A549 (cell line): ENCODE measurements at regions not wholly inside any gene's neighbourhood (a gene's known extent, or its start where the extent isn't known, plus 50 kb on each side); places are given as distances from the start of the nearest gene placed in this dataset.
A peak's percentile ranks its signal among the peaks of the same experiment; 100 is the strongest.

ENCODE experiments used
- ATAC-seq, 2 experiments: fragments of 200-7000 bp in 1 of 2; fragments of >200 bp in 1 of 2; cut with Nextera tagmentation in 1 of 2; cut with Tn5 transposase in 1 of 2; 3 replicates each; pipeline versions ENCODE4 v1.8.0 to v1.9.1; 2018 to 2020; ENCODE audit warnings: mild to moderate bottlenecking in 1 of 2, moderate library complexity in 1 of 2
- CTCF ChIA-PET: fragments of 300-600 bp; sonication (Branson Sonifier 250); formaldehyde crosslinking; extraction: SDS; loops from one replicate; lab custom pipeline; 2021; ENCODE audit warnings: antibody characterized with exemption, inconsistent platforms; lab: Yijun Ruan, JAX
- POLR2A ChIA-PET: fragments of 350-600 bp; formaldehyde crosslinking; extraction: SDS; loops from one replicate; lab custom pipeline; 2021; ENCODE audit warnings: antibody characterized with exemption, inconsistent platforms; lab: Yijun Ruan, JAX
- DNase-seq, 2 experiments: peaks; one replicate each; pipeline versions ENCODE4 v3.0.0 to v3.0.0-alpha.2; 2011 to 2016; ENCODE audit warnings: low read depth in 1 of 2, low spot score in 1 of 2
- FAIRE-seq: peaks from 2 replicates; lab custom pipeline; 2011; peaks lifted over from hg19 to GRCh38; lab: Jason Lieb, UNC
- H3K27ac ChIP-seq, 2 experiments: fragments of >200 bp; sonication (Bioruptor Twin); formaldehyde crosslinking; 3 replicates each; pipeline ENCODE4 v1.5.1; 2016 to 2017
- H3K4me1 ChIP-seq: fragments of >200 bp; sonication (Bioruptor Twin); formaldehyde crosslinking; 3 replicates; pipeline ENCODE4 v1.6.1; 2016
- H3K4me2 ChIP-seq: fragments of >200 bp; sonication (Bioruptor Twin); formaldehyde crosslinking; 3 replicates; pipeline ENCODE4 v1.6.1; 2016
- H3K4me3 ChIP-seq: fragments of >200 bp; sonication (Bioruptor Twin); formaldehyde crosslinking; 3 replicates; pipeline ENCODE4 v1.5.1; 2016
- H3K9me3 ChIP-seq: fragments of >200 bp; sonication (Bioruptor Twin); formaldehyde crosslinking; 3 replicates; pipeline ENCODE4 v1.6.1; 2016
- BHLHE40 ChIP-seq: IDR thresholded peaks from 2 replicates; pipeline ENCODE4 v1.6.1; 2012; ENCODE audit warnings: low read depth, low read length, inconsistent platforms
- CBX2 ChIP-seq: fragments of 200-600 bp; sonication (generic); IDR thresholded peaks from 2 replicates; pipeline ENCODE4 v1.6.1; 2016; ENCODE audit warnings: low read depth, mild to moderate bottlenecking, borderline replicate concordance
- CHD2 ChIP-seq: fragments of 150-350 bp; IDR thresholded peaks from 2 replicates; pipeline ENCODE4 v1.6.1; 2014; ENCODE audit warnings: low read length; ENCODE audit not compliant: partially characterized antibody
- CHD4 ChIP-seq: fragments of 200-600 bp; sonication (generic); IDR thresholded peaks from 2 replicates; pipeline ENCODE4 v1.6.1; 2016; ENCODE audit warnings: antibody characterized with exemption, mild to moderate bottlenecking, borderline replicate concordance
- EHF ChIP-seq: fragments of 250-450 bp; sonication (Bioruptor Pico); IDR thresholded peaks from 2 replicates; pipeline ENCODE4 v1.5.0; 2020; ENCODE audit warnings: mild to moderate bottlenecking
- EHMT2 ChIP-seq: fragments of 200-600 bp; sonication (generic); IDR thresholded peaks from 2 replicates; pipeline ENCODE4 v1.6.1; 2016; ENCODE audit warnings: antibody characterized with exemption, low read depth, mild to moderate bottlenecking, moderate library complexity
- ESRRA ChIP-seq: fragments of 150-350 bp; IDR thresholded peaks from 2 replicates; pipeline ENCODE4 v1.6.1; 2014; ENCODE audit warnings: mild to moderate bottlenecking, low read length, borderline replicate concordance
- HDAC2 ChIP-seq: fragments of 200-600 bp; sonication (generic); IDR thresholded peaks from 2 replicates; pipeline ENCODE4 v1.6.1; 2016
- HES2 ChIP-seq: fragments of >200 bp; sonication (Bioruptor Twin); formaldehyde crosslinking; IDR thresholded peaks from 2 replicates; pipeline ENCODE4 v1.6.1; 2016
- HEYL ChIP-seq: fragments of 250-450 bp; sonication (Bioruptor Pico); IDR thresholded peaks from 2 replicates; pipeline ENCODE4 v1.8.0; 2021; ENCODE audit warnings: mild to moderate bottlenecking, moderate library complexity
- HOXB13 ChIP-seq: fragments of 250-450 bp; sonication (Bioruptor Pico); IDR thresholded peaks from 2 replicates; pipeline ENCODE4 v1.5.0; 2020; ENCODE audit warnings: low read depth, mild to moderate bottlenecking, moderate library complexity
- JUN ChIP-seq, 2 experiments: fragments of >200 bp; sonication (Bioruptor Twin); formaldehyde crosslinking; IDR thresholded peaks; 2 replicates in 1 of 2; 3 replicates in 1 of 2; pipeline ENCODE4 v1.6.1; 2016 to 2017
- KDM1A ChIP-seq: fragments of 200-600 bp; sonication (generic); IDR thresholded peaks from 2 replicates; pipeline ENCODE4 v1.6.1; 2016; ENCODE audit warnings: low read depth, mild to moderate bottlenecking
- MYC ChIP-seq: IDR thresholded peaks from 2 replicates; pipeline ENCODE4 v1.6.1; 2012; ENCODE audit warnings: mild to moderate bottlenecking, inconsistent platforms, low read length, improper control_type of control experiment, borderline replicate concordance
- NR3C1 ChIP-seq: fragments of >200 bp; sonication (Bioruptor Twin); formaldehyde crosslinking; IDR thresholded peaks from 3 replicates; pipeline ENCODE4 v1.6.1; 2017
- PBX3 ChIP-seq: IDR thresholded peaks from 2 replicates; pipeline ENCODE4 v1.6.1; 2012
- RAD21 ChIP-seq, 2 experiments: fragments of >200 bp in 1 of 2; sonication (Bioruptor Twin) in 1 of 2; formaldehyde crosslinking in 1 of 2; IDR thresholded peaks in 1 of 2; conservative IDR thresholded peaks in 1 of 2; 2 replicates in 1 of 2; 3 replicates in 1 of 2; pipeline ENCODE4 v1.6.1; 2012 to 2018; ENCODE audit warnings: inconsistent platforms in 1 of 2
- RCOR1 ChIP-seq: fragments of 150-350 bp; IDR thresholded peaks from 2 replicates; pipeline ENCODE4 v1.6.1; 2014; ENCODE audit warnings: antibody characterized with exemption, low read length, low read depth
- TFCP2L1 ChIP-seq: fragments of 250-450 bp; sonication (Bioruptor Pico); IDR thresholded peaks from 2 replicates; pipeline ENCODE4 v1.5.0; 2021; ENCODE audit warnings: mild to moderate bottlenecking
- TP53 ChIP-seq: fragments of 250-450 bp; sonication (Bioruptor Pico); IDR thresholded peaks from 2 replicates; pipeline ENCODE4 v1.5.0; 2021; ENCODE audit warnings: mild to moderate bottlenecking, moderate library complexity
- ZC3H11A ChIP-seq: fragments of 450-650 bp; IDR thresholded peaks from 2 replicates; pipeline ENCODE4 v1.6.1; 2014; ENCODE audit warnings: antibody characterized with exemption, mild to moderate bottlenecking
- ZFP36 ChIP-seq: fragments of 450-650 bp; IDR thresholded peaks from 2 replicates; pipeline ENCODE4 v1.6.1; 2014; ENCODE audit warnings: borderline replicate concordance; ENCODE audit not compliant: partially characterized antibody
- ZNF302 ChIP-seq: fragments of 250-450 bp; sonication (Bioruptor Pico); IDR thresholded peaks from 2 replicates; pipeline ENCODE4 v1.9.0; 2021; ENCODE audit warnings: inconsistent platforms, mild to moderate bottlenecking, moderate library complexity
- ZSCAN20 ChIP-seq: fragments of 250-450 bp; sonication (Bioruptor Pico); IDR thresholded peaks from 2 replicates; pipeline ENCODE4 v1.8.0; 2022; ENCODE audit warnings: mild to moderate bottlenecking, moderate library complexity
- WGBS: methylation state at CpG from one replicate; pipeline ENCODE4 v1.1.6; 2017; ENCODE audit errors: missing lambda C conversion rate; 5-methylcytosine and 5-hydroxymethylcytosine counted together

- DNase-seq = no peak
- Histone ChIP-seq H3K9me3 (peaks cover 8% of the 10 kb centered on the region; the same call in 2 of the 3 replicates), H3K4me3 (no peak overlapping the region)
- ATAC-seq = 0 out of 6 replicates have a peak, but pooled peaks of 1 of the 2 experiments have one; percentile 4
- CTCF ChIA-PET = interaction anchor here (1.3 to 4.1 kb wide), 3 partner anchors 10 to 162 kb away, joined by 3 to 20 read pairs (median 7); no protein-coding TSS in a partner anchor
- FAIRE-seq = no peak
- no peak for TF ChIP-seq ZNF302 (CRISPR knock-in tag)
- TF ChIP-seq ESRRA = no peak
- no peak for TF ChIP-seq CHD4
- TF ChIP-seq HEYL = no peak
- TF ChIP-seq, all 56 proteins: peak for 0
- POLR2A ChIA-PET = interaction anchor here (1.6 kb wide), 1 partner anchor 20 kb away, joined by 6 read pairs; no protein-coding TSS in a partner anchor
- Histone ChIP-seq H3K4me2 (peak overlapping the region; percentile 80; the same call in 1 of the 3 replicates), H3K27ac (peak overlapping the region in 1 of 2 experiments; percentile 8; a peak in 1 of 6 replicates), H3K4me1 (peaks cover 32% of the 10 kb centered on the region)
- 74% methylated on average over 5 of the region's 5 CpGs for WGBS
Measured at GRCh38 chr2:64770781-64771334, 117.1 kb upstream of the SERTAD2 start.

- Histone ChIP-seq H3K4me3 (no peak overlapping the region), H3K27ac (no peak overlapping the region), H3K9me3 (peaks cover 8% of the 10 kb centered on the region; the same call in 2 of the 3 replicates), H3K4me2 (no peak overlapping the region)
- 64% methylated on average over 1 of the region's 1 CpG for WGBS
- FAIRE-seq (no peak), ATAC-seq (no peak)
- POLR2A ChIA-PET = no interaction called here
- TF ChIP-seq EHF (no peak), TFCP2L1 (CRISPR knock-in tag) (no peak)
- TF ChIP-seq, all 56 proteins: peak for 0
- CTCF ChIA-PET = interaction anchor here (1.8 to 2.6 kb wide), 3 partner anchors 10 to 87 kb away, joined by 6 to 8 read pairs (median 6); no protein-coding TSS in a partner anchor
- DNase-seq = no peak
- H3K4me1 ChIP-seq = peaks cover 32% of the 10 kb centered on the region
Measured at GRCh38 chr2:64771737-64772136, 118.0 kb upstream of the SERTAD2 start.

GRCh38 chr2:64773461-64774118 lies 119.9 kb upstream of the SERTAD2 start:
- POLR2A ChIA-PET = no interaction called here
- ATAC-seq (no peak), FAIRE-seq (no peak), DNase-seq (no peak)
- 84% methylated on average over 12 of the region's 12 CpGs for WGBS
- H3K4me1 ChIP-seq = peaks cover 24% of the 10 kb centered on the region
- no peak overlapping the region for H3K27ac ChIP-seq
- CTCF ChIA-PET = interaction anchor here (0.8 to 2.6 kb wide), 5 partner anchors 8 to 85 kb away, joined by 3 to 8 read pairs (median 6); no protein-coding TSS in a partner anchor
- TF ChIP-seq CHD2 = no peak
- TF ChIP-seq JUN (IDR thresholded peaks at IDR 0.05) = no peak
- TF ChIP-seq ZC3H11A = no peak
- TF ChIP-seq RCOR1 = no peak
- no peak for TF ChIP-seq TP53 (CRISPR knock-in tag)
- TF ChIP-seq EHF = no peak
- TF ChIP-seq EHMT2 = no peak
- TF ChIP-seq KDM1A = no peak
- TF ChIP-seq RAD21 (conservative IDR thresholded peaks at IDR 0.05 in 1 of 2, IDR thresholded peaks at IDR 0.05 in 1 of 2) = no peak
- no peak for TF ChIP-seq PBX3
- no peak for TF ChIP-seq NR3C1
- TF ChIP-seq BHLHE40 = no peak
- no peak for TF ChIP-seq HOXB13 (CRISPR knock-in tag)
- TF ChIP-seq ZSCAN20 (CRISPR knock-in tag) = no peak
- no peak for TF ChIP-seq ZFP36
- TF ChIP-seq HES2 = no peak
- TF ChIP-seq HDAC2 = no peak
- TF ChIP-seq MYC = no peak
- TF ChIP-seq HEYL = no peak
- no peak for TF ChIP-seq CBX2
- H3K4me3 ChIP-seq = no peak overlapping the region
- H3K9me3 ChIP-seq = peaks cover 8% of the 10 kb centered on the region; the same call in 2 of the 3 replicates
- H3K4me2 ChIP-seq = no peak overlapping the region
